GM23338 (cell line): ENCODE measurements at regions not wholly inside any gene's neighbourhood (a gene's known extent, or its start where the extent isn't known, plus 50 kb on each side); places are given as distances from the start of the nearest gene placed in this dataset.

Source experiments
- ATAC-seq: fragments of 200-7000 bp; cut with Tn5 transposase; 3 replicates; pipeline ENCODE4 v1.9.1; 2020
- DNase-seq: peaks from one replicate; pipeline ENCODE4 v3.0.0-alpha.2; 2015; ENCODE audit warnings: low spot score
- H2AFZ ChIP-seq: fragments of 200-600 bp; sonication (generic); 2 replicates; pipeline ENCODE4 v1.8.0; 2016; ENCODE audit warnings: antibody characterized with exemption, mild to moderate bottlenecking, moderate library complexity
- H3F3A ChIP-seq: fragments of 200-600 bp; sonication (generic); replicated peaks from 2 replicates; pipeline ENCODE4 v1.8.0; 2017; ENCODE audit warnings: antibody characterized with exemption, mixed run types, low read depth
- H3K27ac ChIP-seq: fragments of 200-600 bp; sonication (generic); 2 replicates; pipeline ENCODE4 v1.6.1; 2016; ENCODE audit warnings: low read depth
- H3K27me3 ChIP-seq: fragments of 200-600 bp; sonication (generic); 2 replicates; pipeline ENCODE4 v1.8.0; 2016; ENCODE audit warnings: mild to moderate bottlenecking, mixed run types, moderate library complexity; ENCODE audit not compliant: insufficient read depth
- H3K36me3 ChIP-seq: fragments of 200-600 bp; sonication (generic); 2 replicates; pipeline ENCODE4 v1.8.0; 2016; ENCODE audit warnings: mild to moderate bottlenecking; ENCODE audit not compliant: insufficient read depth
- H3K4me1 ChIP-seq: fragments of 200-600 bp; sonication (generic); 2 replicates; pipeline ENCODE4 v1.8.0; 2016; ENCODE audit warnings: mild to moderate bottlenecking, moderate library complexity; ENCODE audit not compliant: insufficient read depth
- H3K4me2 ChIP-seq: fragments of 200-600 bp; sonication (generic); 2 replicates; pipeline ENCODE4 v1.7.1; 2017; ENCODE audit warnings: mixed run types
- H3K4me3 ChIP-seq: fragments of 200-600 bp; sonication (generic); 2 replicates; pipeline ENCODE4 v1.6.1; 2016; ENCODE audit warnings: mixed run types
- H3K79me2 ChIP-seq: fragments of 200-600 bp; sonication (generic); replicated peaks from 2 replicates; pipeline ENCODE4 v1.8.0; 2017; ENCODE audit warnings: mild to moderate bottlenecking; ENCODE audit not compliant: insufficient read depth
- H3K9me2 ChIP-seq: fragments of 200-600 bp; sonication (generic); 2 replicates; pipeline ENCODE4 v1.8.0; 2017; ENCODE audit not compliant: insufficient read depth
- H4K20me1 ChIP-seq: fragments of 200-600 bp; sonication (generic); replicated peaks from 2 replicates; pipeline ENCODE4 v1.8.0; 2017; ENCODE audit warnings: mild to moderate bottlenecking; ENCODE audit not compliant: insufficient read depth
- H3K27ac Mint-ChIP-seq: 2 replicates; pipeline ENCODE4 v1.8.0; 2020; ENCODE audit warnings: inconsistent platforms, mild to moderate bottlenecking, moderate library complexity, mixed read lengths
- H3K27me3 Mint-ChIP-seq: 3 replicates; pipeline ENCODE4 v1.8.0; 2022; ENCODE audit warnings: low read depth, mild to moderate bottlenecking, moderate library complexity, mixed read lengths, inconsistent platforms; ENCODE audit not compliant: insufficient read depth, poor library complexity
- H3K36me3 Mint-ChIP-seq: 3 replicates; pipeline ENCODE4 v1.8.0; 2021; ENCODE audit warnings: low read depth, mild to moderate bottlenecking, inconsistent platforms, moderate library complexity, mixed read lengths
- H3K4me1 Mint-ChIP-seq: 3 replicates; pipeline ENCODE4 v1.8.0; 2020; ENCODE audit warnings: mild to moderate bottlenecking, inconsistent platforms, mixed read lengths
- H3K4me3 Mint-ChIP-seq: 3 replicates; pipeline ENCODE4 v1.8.0; 2021; ENCODE audit warnings: moderate library complexity, mild to moderate bottlenecking, inconsistent platforms, mixed read lengths
- H3K9me3 Mint-ChIP-seq: 3 replicates; pipeline ENCODE4 v1.8.0; 2020; ENCODE audit warnings: moderate library complexity, mild to moderate bottlenecking, inconsistent platforms, mixed read lengths
- CREB1 ChIP-seq: fragments of 250-450 bp; sonication (Bioruptor Pico); IDR thresholded peaks from 2 replicates; pipeline ENCODE4 v1.5.0; 2020; ENCODE audit warnings: low read depth, mild to moderate bottlenecking, moderate library complexity
- EZH2 ChIP-seq: fragments of 200-600 bp; sonication (generic); IDR thresholded peaks from one replicate; pipeline ENCODE4 v1.8.0; 2017; ENCODE audit warnings: antibody characterized with exemption, mild to moderate bottlenecking, low read depth; ENCODE audit not compliant: unreplicated experiment
- EZH2phosphoT487 ChIP-seq: fragments of 200-600 bp; sonication (generic); IDR thresholded peaks from one replicate; pipeline ENCODE4 v1.8.1; 2018; ENCODE audit warnings: antibody characterized with exemption; ENCODE audit not compliant: unreplicated experiment
- JUNB ChIP-seq: IDR thresholded peaks from one replicate; pipeline ENCODE4 v1.6.1; 2016; ENCODE audit warnings: antibody characterized with exemption; ENCODE audit not compliant: unreplicated experiment
- NANOG ChIP-seq: IDR thresholded peaks from 2 replicates; pipeline ENCODE4 v1.6.1; 2016; ENCODE audit warnings: antibody characterized with exemption, borderline replicate concordance
- POLR2AphosphoS5 ChIP-seq: IDR thresholded peaks from 2 replicates; pipeline ENCODE4 v1.6.1; 2016; ENCODE audit warnings: antibody characterized with exemption, low read depth
- STAT1 ChIP-seq: IDR thresholded peaks from one replicate; pipeline ENCODE4 v1.6.1; 2016; ENCODE audit warnings: antibody characterized with exemption; ENCODE audit not compliant: unreplicated experiment
- ZNF114 ChIP-seq: fragments of 250-450 bp; sonication (Bioruptor Pico); IDR thresholded peaks from 2 replicates; pipeline ENCODE4 v1.5.0; 2020; ENCODE audit warnings: mild to moderate bottlenecking, moderate library complexity
- ZNF331 ChIP-seq: fragments of 250-450 bp; sonication (Bioruptor Pico); IDR thresholded peaks from 2 replicates; pipeline ENCODE4 v1.5.0; 2020; ENCODE audit warnings: low read depth, mild to moderate bottlenecking, moderate library complexity
- TF ChIP-seq, protein P1 (sequence below): fragments of 250-450 bp; sonication (Bioruptor Pico); IDR thresholded peaks from 2 replicates; pipeline ENCODE4 v1.5.0; 2020; ENCODE audit warnings: mild to moderate bottlenecking, moderate library complexity
- TF ChIP-seq, protein P2 (sequence below): IDR thresholded peaks from 2 replicates; pipeline ENCODE4 v1.6.1; 2016; ENCODE audit warnings: antibody characterized with exemption
- TF ChIP-seq, protein P3 (sequence below): IDR thresholded peaks from one replicate; pipeline ENCODE4 v1.6.1; 2018; ENCODE audit warnings: antibody characterized with exemption; ENCODE audit not compliant: unreplicated experiment
- TF ChIP-seq, protein P4 (sequence below), 2 experiments: fragments of 200-600 bp in 1 of 2; sonication (generic) in 1 of 2; conservative IDR thresholded peaks; 2 replicates each; pipeline versions ENCODE4 v1.5.1 to v1.6.1; 2016 to 2017; ENCODE audit warnings: antibody characterized with exemption in 2 of 2, low read depth in 2 of 2, mild to moderate bottlenecking in 2 of 2, moderate library complexity in 1 of 2

DNA sequence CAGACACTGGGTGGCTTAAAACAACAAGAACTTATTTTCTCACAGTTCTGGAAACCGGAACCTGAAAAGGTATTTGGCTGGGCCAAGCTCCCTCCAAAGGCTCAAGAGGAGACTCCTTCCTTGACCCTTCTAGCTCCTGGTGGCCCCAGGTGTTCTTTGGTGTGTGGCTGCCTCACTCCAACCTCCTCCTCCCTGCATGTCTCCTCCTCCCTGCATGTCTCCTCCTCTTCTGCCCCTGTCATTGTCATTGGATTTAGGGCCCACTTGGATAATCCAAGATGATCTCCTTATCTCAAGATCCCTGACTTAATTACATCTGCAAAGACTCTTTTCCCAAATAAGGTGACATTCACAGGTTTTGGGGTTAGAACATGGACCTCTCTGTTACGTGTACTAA, 69.8 kb upstream of the MFGE8 start:
- DNase-seq (no peak), ATAC-seq (no peak)
- peaks cover 37% of the 10 kb centered on the region for H3K4me1 ChIP-seq
- H3K27me3 ChIP-seq: no peaks in the 10 kb centered on the region
- no peaks in the 10 kb centered on the region for H4K20me1 ChIP-seq
- no peak overlapping the region for H3K4me2 ChIP-seq
- H3K79me2 ChIP-seq: no peaks in the 10 kb centered on the region
- no peak for TF ChIP-seq EZH2
- TF ChIP-seq, protein P1, sequence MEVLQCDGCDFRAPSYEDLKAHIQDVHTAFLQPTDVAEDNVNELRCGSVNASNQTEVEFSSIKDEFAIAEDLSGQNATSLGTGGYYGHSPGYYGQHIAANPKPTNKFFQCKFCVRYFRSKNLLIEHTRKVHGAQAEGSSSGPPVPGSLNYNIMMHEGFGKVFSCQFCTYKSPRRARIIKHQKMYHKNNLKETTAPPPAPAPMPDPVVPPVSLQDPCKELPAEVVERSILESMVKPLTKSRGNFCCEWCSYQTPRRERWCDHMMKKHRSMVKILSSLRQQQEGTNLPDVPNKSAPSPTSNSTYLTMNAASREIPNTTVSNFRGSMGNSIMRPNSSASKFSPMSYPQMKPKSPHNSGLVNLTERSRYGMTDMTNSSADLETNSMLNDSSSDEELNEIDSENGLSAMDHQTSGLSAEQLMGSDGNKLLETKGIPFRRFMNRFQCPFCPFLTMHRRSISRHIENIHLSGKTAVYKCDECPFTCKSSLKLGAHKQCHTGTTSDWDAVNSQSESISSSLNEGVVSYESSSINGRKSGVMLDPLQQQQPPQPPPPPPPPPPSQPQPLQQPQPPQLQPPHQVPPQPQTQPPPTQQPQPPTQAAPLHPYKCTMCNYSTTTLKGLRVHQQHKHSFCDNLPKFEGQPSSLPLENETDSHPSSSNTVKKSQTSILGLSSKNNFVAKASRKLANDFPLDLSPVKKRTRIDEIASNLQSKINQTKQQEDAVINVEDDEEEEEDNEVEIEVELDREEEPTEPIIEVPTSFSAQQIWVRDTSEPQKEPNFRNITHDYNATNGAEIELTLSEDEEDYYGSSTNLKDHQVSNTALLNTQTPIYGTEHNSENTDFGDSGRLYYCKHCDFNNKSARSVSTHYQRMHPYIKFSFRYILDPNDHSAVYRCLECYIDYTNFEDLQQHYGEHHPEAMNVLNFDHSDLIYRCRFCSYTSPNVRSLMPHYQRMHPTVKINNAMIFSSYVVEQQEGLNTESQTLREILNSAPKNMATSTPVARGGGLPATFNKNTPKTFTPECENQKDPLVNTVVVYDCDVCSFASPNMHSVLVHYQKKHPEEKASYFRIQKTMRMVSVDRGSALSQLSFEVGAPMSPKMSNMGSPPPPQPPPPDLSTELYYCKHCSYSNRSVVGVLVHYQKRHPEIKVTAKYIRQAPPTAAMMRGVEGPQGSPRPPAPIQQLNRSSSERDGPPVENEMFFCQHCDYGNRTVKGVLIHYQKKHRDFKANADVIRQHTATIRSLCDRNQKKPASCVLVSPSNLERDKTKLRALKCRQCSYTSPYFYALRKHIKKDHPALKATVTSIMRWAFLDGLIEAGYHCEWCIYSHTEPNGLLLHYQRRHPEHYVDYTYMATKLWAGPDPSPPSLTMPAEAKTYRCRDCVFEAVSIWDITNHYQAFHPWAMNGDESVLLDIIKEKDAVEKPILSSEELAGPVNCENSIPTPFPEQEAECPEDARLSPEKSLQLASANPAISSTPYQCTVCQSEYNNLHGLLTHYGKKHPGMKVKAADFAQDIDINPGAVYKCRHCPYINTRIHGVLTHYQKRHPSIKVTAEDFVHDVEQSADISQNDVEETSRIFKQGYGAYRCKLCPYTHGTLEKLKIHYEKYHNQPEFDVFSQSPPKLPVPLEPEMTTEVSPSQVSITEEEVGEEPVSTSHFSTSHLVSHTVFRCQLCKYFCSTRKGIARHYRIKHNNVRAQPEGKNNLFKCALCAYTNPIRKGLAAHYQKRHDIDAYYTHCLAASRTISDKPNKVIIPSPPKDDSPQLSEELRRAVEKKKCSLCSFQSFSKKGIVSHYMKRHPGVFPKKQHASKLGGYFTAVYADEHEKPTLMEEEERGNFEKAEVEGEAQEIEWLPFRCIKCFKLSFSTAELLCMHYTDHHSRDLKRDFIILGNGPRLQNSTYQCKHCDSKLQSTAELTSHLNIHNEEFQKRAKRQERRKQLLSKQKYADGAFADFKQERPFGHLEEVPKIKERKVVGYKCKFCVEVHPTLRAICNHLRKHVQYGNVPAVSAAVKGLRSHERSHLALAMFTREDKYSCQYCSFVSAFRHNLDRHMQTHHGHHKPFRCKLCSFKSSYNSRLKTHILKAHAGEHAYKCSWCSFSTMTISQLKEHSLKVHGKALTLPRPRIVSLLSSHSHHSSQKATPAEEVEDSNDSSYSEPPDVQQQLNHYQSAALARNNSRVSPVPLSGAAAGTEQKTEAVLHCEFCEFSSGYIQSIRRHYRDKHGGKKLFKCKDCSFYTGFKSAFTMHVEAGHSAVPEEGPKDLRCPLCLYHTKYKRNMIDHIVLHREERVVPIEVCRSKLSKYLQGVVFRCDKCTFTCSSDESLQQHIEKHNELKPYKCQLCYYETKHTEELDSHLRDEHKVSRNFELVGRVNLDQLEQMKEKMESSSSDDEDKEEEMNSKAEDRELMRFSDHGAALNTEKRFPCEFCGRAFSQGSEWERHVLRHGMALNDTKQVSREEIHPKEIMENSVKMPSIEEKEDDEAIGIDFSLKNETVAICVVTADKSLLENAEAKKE (CRISPR knock-in tag): no peak
- TF ChIP-seq, protein P2, sequence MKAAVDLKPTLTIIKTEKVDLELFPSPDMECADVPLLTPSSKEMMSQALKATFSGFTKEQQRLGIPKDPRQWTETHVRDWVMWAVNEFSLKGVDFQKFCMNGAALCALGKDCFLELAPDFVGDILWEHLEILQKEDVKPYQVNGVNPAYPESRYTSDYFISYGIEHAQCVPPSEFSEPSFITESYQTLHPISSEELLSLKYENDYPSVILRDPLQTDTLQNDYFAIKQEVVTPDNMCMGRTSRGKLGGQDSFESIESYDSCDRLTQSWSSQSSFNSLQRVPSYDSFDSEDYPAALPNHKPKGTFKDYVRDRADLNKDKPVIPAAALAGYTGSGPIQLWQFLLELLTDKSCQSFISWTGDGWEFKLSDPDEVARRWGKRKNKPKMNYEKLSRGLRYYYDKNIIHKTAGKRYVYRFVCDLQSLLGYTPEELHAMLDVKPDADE: no peak
- no peak for TF ChIP-seq POLR2AphosphoS5
- no peak for TF ChIP-seq NANOG
- no peak for TF ChIP-seq EZH2phosphoT487
- TF ChIP-seq JUNB: no peak
- TF ChIP-seq, protein P3, sequence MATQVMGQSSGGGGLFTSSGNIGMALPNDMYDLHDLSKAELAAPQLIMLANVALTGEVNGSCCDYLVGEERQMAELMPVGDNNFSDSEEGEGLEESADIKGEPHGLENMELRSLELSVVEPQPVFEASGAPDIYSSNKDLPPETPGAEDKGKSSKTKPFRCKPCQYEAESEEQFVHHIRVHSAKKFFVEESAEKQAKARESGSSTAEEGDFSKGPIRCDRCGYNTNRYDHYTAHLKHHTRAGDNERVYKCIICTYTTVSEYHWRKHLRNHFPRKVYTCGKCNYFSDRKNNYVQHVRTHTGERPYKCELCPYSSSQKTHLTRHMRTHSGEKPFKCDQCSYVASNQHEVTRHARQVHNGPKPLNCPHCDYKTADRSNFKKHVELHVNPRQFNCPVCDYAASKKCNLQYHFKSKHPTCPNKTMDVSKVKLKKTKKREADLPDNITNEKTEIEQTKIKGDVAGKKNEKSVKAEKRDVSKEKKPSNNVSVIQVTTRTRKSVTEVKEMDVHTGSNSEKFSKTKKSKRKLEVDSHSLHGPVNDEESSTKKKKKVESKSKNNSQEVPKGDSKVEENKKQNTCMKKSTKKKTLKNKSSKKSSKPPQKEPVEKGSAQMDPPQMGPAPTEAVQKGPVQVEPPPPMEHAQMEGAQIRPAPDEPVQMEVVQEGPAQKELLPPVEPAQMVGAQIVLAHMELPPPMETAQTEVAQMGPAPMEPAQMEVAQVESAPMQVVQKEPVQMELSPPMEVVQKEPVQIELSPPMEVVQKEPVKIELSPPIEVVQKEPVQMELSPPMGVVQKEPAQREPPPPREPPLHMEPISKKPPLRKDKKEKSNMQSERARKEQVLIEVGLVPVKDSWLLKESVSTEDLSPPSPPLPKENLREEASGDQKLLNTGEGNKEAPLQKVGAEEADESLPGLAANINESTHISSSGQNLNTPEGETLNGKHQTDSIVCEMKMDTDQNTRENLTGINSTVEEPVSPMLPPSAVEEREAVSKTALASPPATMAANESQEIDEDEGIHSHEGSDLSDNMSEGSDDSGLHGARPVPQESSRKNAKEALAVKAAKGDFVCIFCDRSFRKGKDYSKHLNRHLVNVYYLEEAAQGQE: no peak
- TF ChIP-seq, protein P4, sequence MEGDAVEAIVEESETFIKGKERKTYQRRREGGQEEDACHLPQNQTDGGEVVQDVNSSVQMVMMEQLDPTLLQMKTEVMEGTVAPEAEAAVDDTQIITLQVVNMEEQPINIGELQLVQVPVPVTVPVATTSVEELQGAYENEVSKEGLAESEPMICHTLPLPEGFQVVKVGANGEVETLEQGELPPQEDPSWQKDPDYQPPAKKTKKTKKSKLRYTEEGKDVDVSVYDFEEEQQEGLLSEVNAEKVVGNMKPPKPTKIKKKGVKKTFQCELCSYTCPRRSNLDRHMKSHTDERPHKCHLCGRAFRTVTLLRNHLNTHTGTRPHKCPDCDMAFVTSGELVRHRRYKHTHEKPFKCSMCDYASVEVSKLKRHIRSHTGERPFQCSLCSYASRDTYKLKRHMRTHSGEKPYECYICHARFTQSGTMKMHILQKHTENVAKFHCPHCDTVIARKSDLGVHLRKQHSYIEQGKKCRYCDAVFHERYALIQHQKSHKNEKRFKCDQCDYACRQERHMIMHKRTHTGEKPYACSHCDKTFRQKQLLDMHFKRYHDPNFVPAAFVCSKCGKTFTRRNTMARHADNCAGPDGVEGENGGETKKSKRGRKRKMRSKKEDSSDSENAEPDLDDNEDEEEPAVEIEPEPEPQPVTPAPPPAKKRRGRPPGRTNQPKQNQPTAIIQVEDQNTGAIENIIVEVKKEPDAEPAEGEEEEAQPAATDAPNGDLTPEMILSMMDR (conservative IDR thresholded peaks at IDR 0.05; ENCODE audit: low read depth in 2 of 2): no peak
- no peak for TF ChIP-seq ZNF331 (CRISPR knock-in tag)
- TF ChIP-seq STAT1: no peak
- TF ChIP-seq CREB1 (CRISPR knock-in tag): no peak
- no peak for TF ChIP-seq ZNF114 (CRISPR knock-in tag)
- no peaks in the 10 kb centered on the region for H3K9me2 ChIP-seq
- H3K36me3 Mint-ChIP-seq: no peaks in the 10 kb centered on the region; the same call in 2 of the 3 replicates
- H3K36me3 ChIP-seq: no peaks in the 10 kb centered on the region
- H3K27ac Mint-ChIP-seq: no peak overlapping the region
- no peak overlapping the region for H2AFZ ChIP-seq
- H3F3A ChIP-seq: 0 out of 2 replicates have a peak, but pooled peaks cover 4% of the 10 kb centered on the region
- H3K4me1 Mint-ChIP-seq: peaks cover 43% of the 10 kb centered on the region
- H3K9me3 Mint-ChIP-seq: no peaks in the 10 kb centered on the region; the same call in 1 of the 3 replicates
- peaks cover 20% of the 10 kb centered on the region for H3K27me3 Mint-ChIP-seq
- H3K4me3 Mint-ChIP-seq: no peak overlapping the region
- H3K27ac ChIP-seq: no peak overlapping the region
- no peak overlapping the region for H3K4me3 ChIP-seq
